GM21528 (cell line): ENCODE measurements at regions not wholly inside any gene's neighbourhood (a gene's known extent, or its start where the extent isn't known, plus 50 kb on each side); places are given as distances from the start of the nearest gene placed in this dataset.

Experiments used
- ATAC-seq: cut with Tn5 transposase; IDR thresholded peaks from one replicate; pipeline ENCODE4 v1.9.1; 2021; ENCODE audit warnings: mild to moderate bottlenecking, moderate library complexity; ENCODE audit not compliant: unreplicated experiment, low FRiP score

GRCh38 chr1:234909851-234910250, 218.8 kb downstream of the TOMM20 start:
- no peak for ATAC-seq

- no peak for ATAC-seq
These were observed 219.3 kb downstream of the TOMM20 start for GRCh38 chr1:234909307-234909810.

GRCh38 chr1:234908571-234908970, 220.1 kb downstream of the TOMM20 start:
- ATAC-seq: no peak

- ATAC-seq: no peak
These were observed 220.7 kb downstream of the TOMM20 start for GRCh38 chr1:234907940-234908405.

- ATAC-seq: no peak
These were observed 221.3 kb downstream of the TOMM20 start for GRCh38 chr1:234907208-234907939.

GRCh38 chr1:234906654-234907053, 222.0 kb downstream of the TOMM20 start:
- ATAC-seq: no peak

GRCh38 chr1:234902774-234903547, 225.7 kb downstream of the TOMM20 start:
- no peak for ATAC-seq

GRCh38 chr1:234901491-234902049, 227.1 kb downstream of the TOMM20 start:
- no peak for ATAC-seq

- ATAC-seq: no peak
These were observed 228.0 kb downstream of the TOMM20 start for GRCh38 chr1:234900595-234900994.

- no peak for ATAC-seq
These were observed 228.9 kb downstream of the TOMM20 start for GRCh38 chr1:234899730-234900072.

GRCh38 chr1:234899041-234899729, 229.5 kb downstream of the TOMM20 start:
- no peak for ATAC-seq

- no peak for ATAC-seq
These were observed 230.1 kb downstream of the TOMM20 start for GRCh38 chr1:234898455-234899033.

- no peak for ATAC-seq
These were observed 230.7 kb downstream of the TOMM20 start for GRCh38 chr1:234897754-234898454.

GRCh38 chr1:234897390-234897749, 231.3 kb downstream of the TOMM20 start:
- no peak for ATAC-seq

GRCh38 chr1:234896477-234897389, 231.9 kb downstream of the TOMM20 start:
- ATAC-seq: no peak

GRCh38 chr1:234893725-234894630, 234.7 kb downstream of the TOMM20 start:
- no peak for ATAC-seq

- no peak for ATAC-seq
These were observed 235.3 kb downstream of the TOMM20 start for GRCh38 chr1:234893359-234893724.

GRCh38 chr1:234892642-234893041, 236.0 kb downstream of the TOMM20 start:
- ATAC-seq: no peak
